ENCODE measurements at regions not wholly inside any gene's neighbourhood (a gene's known extent, or its start where the extent isn't known, plus 50 kb on each side); places are given as distances from the start of the nearest gene placed in this dataset.
A peak's percentile ranks its signal among the peaks of the same experiment; 100 is the strongest.
"Not testable (repeated sequence)": the region's sequence is repeated elsewhere in the genome, so short reads cannot be mapped to it uniquely, and the experiment has no call there.

DNA sequence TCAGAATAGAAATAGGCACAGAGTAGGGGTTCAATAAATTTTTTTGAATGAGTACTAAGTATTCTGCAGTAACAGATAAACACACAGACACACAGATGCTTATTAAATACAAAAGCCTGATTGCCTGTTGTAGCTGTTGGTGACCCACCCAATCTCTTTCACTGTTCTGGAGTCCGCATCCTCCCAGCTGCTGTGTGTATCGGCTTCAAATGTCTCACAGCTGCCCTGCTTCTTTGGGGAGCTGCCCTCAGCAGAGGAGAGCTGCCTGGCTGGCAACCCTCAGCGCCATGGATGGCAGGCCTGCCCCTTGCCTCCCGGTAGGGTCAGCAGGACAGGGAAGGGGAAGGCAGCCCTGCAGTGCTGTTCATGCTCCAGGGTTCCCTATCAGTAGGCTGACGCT is 50.5 kb upstream of the PRNP start:
- Histone ChIP-seq H3K4me1 (peaks cover 0 to 50% (median 18%) of the 10 kb centered on the region in 10 experiments; a peak in 14 of 20 replicates), H3K27ac (no peak overlapping the region), H3K27me3 (no peaks in the 10 kb centered on the region), H3K9ac (no peak overlapping the region), H4K20me1 (no peaks in the 10 kb centered on the region), H3K36me3 (no peaks in the 10 kb centered on the region), H3K9me3 (replicated peaks in 1 of 11) (peaks cover 10 to 24% (median 17%) of the 10 kb centered on the region in 11 experiments; a peak in 21 of 22 replicates), H3K4me3 (no peak overlapping the region), H3K4me2 (peak overlapping the region in 3 of 11 experiments; percentile 85 to 90 (median 86); a peak in 6 of 22 replicates)
- TF ChIP-seq Cebpa-rat (IDR thresholded peaks at IDR 0.05): no peak

DNA sequence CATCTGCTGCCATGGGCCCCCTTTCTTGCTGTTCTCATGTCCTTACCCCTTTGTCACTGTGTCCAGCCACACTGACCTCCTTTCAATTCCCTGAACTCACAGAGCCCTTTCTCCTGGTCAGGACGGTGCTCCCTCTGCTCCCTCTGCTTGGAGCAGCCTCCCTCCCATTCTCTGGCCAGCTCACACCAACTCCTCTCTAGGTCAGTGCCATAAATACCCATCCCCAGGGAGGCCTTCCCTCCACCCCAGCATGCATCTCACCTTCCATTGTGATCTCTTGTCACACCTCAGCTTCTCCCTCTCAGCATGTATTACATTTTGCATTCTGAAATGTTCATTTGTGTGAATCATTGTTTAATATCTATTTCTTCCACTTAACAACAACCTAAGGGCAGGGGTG is 50.9 kb upstream of the PRNP start:
- H3K27ac ChIP-seq: peak overlapping the region in 3 of 11 experiments; percentile 62 to 75 (median 71); a peak in 5 of 22 replicates
- peak overlapping the region in 4 of 11 experiments; percentile 80 to 90 (median 86); a peak in 8 of 22 replicates for H3K4me2 ChIP-seq
- no peaks in the 10 kb centered on the region for H3K36me3 ChIP-seq

DNA sequence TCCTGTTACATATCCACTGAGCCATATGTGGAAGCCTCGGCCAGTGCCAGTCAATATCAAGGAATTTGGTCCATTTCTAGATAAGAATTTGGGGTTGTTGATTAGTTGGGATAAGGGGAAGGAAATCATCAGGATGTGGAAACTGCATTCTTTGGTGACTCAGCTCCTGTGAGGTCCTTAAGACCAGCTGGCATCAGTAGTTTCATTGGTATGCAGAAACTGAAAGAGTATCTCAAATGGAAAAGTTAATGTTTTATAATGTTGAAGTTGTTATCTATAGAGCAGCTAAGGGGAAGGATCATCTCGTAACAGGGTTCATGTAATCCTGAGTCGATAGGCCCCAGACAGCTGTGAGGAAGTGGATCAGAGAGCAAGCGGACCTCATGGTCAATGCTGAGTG is 52.5 kb upstream of the PRNP start:
- no peak overlapping the region for H3K4me3 ChIP-seq
- H3K4me2 ChIP-seq: peak overlapping the region in 8 of 11 experiments; percentile 10 to 90 (median 78); a peak in 15 of 22 replicates
- peaks cover 10 to 31% (median 17%) of the 10 kb centered on the region in 11 experiments; a peak in 21 of 22 replicates for H3K9me3 ChIP-seq (replicated peaks in 1 of 11)
- H3K27ac ChIP-seq: peak overlapping the region in 9 of 11 experiments; percentile 52 to 75 (median 67); a peak in 17 of 22 replicates
- H3K9ac ChIP-seq: peak overlapping the region in 4 of 11 experiments; percentile 10 to 57 (median 44); a peak in 6 of 22 replicates
- TF ChIP-seq Cebpa-rat (IDR thresholded peaks at IDR 0.05): no peak; a peak in 1 of 22 replicates
- no peaks in the 10 kb centered on the region for H4K20me1 ChIP-seq
- peaks cover 0 to 50% (median 18%) of the 10 kb centered on the region in 10 experiments; a peak in 14 of 20 replicates for H3K4me1 ChIP-seq
- no peaks in the 10 kb centered on the region for H3K36me3 ChIP-seq
- no peaks in the 10 kb centered on the region for H3K27me3 ChIP-seq

More for the DNA sequence above, 50.9 kb upstream of the PRNP start:
- no peak overlapping the region for H3K9ac ChIP-seq
- peaks cover 0 to 50% (median 18%) of the 10 kb centered on the region in 10 experiments; a peak in 14 of 20 replicates for H3K4me1 ChIP-seq
- H3K4me3 ChIP-seq: no peak overlapping the region
- no peak for TF ChIP-seq Cebpa-rat (IDR thresholded peaks at IDR 0.05)
- peaks cover 10 to 24% (median 17%) of the 10 kb centered on the region in 11 experiments; a peak in 21 of 22 replicates for H3K9me3 ChIP-seq (replicated peaks in 1 of 11)
- no peaks in the 10 kb centered on the region for H4K20me1 ChIP-seq
- H3K27me3 ChIP-seq: no peaks in the 10 kb centered on the region

DNA sequence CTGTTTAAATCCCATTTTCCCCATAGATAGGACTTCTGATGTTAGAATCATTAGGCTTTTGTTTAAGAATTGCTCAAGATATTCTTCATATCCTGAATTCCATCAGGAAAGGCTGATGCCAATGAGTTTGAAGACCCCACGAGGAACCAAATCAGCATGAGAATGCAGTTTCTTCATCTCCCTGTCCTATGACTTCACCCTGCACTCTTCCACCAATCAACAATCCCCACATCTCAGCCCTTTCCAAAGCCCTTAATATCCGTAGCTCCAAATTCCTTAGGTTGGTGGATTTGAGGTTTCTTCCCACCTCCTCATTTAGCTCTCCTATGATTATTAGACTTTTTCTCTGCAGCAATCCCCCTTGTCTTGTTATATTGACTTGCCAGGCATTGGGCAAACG is 52.9 kb upstream of the PRNP start:
- H3K27me3 ChIP-seq: no peaks in the 10 kb centered on the region
- peak overlapping the region in 8 of 11 experiments; percentile 10 to 90 (median 78); a peak in 14 of 22 replicates for H3K4me2 ChIP-seq
- H3K4me3 ChIP-seq: no peak overlapping the region
- peak overlapping the region in 9 of 11 experiments; percentile 48 to 75 (median 62); a peak in 16 of 22 replicates for H3K27ac ChIP-seq
- H3K9me3 ChIP-seq (replicated peaks in 1 of 11): peaks cover 10 to 31% (median 17%) of the 10 kb centered on the region in 11 experiments; a peak in 21 of 22 replicates
- H4K20me1 ChIP-seq: no peaks in the 10 kb centered on the region
- peaks cover 0 to 50% (median 18%) of the 10 kb centered on the region in 10 experiments; a peak in 14 of 20 replicates for H3K4me1 ChIP-seq
- H3K36me3 ChIP-seq: no peaks in the 10 kb centered on the region
- peak overlapping the region in 1 of 11 experiments; percentile 57; a peak in 4 of 22 replicates for H3K9ac ChIP-seq
- no peak for TF ChIP-seq Cebpa-rat (IDR thresholded peaks at IDR 0.05)

DNA sequence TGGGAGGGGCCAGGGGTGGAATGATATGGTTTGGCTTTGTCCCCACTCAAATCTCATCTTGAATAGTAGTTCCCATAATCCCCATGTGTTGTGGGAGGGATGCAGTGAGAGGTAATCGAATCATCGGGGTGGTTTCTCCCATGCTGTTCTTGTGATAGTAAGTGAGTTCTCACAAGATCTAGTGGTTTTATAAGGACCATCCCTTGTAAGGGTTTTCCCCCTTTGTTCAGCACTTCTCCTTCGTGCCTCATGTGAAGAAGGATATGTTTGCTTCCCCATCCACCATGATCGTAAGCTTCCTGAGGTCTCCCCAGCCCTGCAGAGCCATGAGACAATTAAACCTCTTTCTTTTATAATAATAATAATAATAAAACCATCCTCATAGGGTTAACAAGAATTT is 53.4 kb upstream of the PRNP start:
- no peak overlapping the region for H3K4me3 ChIP-seq

DNA sequence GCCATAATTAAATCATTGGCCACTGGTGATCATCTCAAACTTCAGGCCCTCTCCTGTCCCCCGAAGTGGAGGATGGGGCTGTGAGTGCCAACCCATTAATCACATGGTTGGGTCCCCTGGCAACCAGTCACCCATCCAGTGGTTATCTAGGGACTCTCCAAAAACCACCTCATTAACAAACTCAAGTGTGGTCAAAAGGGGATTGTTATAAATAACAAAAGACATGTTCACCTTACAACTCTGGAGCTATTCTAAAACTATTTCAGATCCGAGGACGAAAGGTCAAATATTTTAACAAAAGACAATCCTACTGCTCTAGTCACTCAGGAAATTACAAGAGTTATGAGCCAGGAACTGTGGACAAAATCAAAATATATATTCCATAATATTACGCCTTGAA is 60.0 kb upstream of the PRNP start:
- H3K27me3 ChIP-seq: no peaks in the 10 kb centered on the region
- H3K9ac ChIP-seq: no peak overlapping the region
- H3K36me3 ChIP-seq: no peaks in the 10 kb centered on the region
- H3K27ac ChIP-seq: no peak overlapping the region
- H3K4me1 ChIP-seq: no peaks in the 10 kb centered on the region
- peaks cover 0 to 36% (median 14%) of the 10 kb centered on the region in 11 experiments; a peak in 20 of 22 replicates for H3K9me3 ChIP-seq (replicated peaks in 1 of 11)
- TF ChIP-seq Cebpa-rat (IDR thresholded peaks at IDR 0.05): no peak
- no peak overlapping the region for H3K4me2 ChIP-seq
- H4K20me1 ChIP-seq: no peaks in the 10 kb centered on the region
- no peak overlapping the region for H3K4me3 ChIP-seq

More for the DNA sequence above, 53.4 kb upstream of the PRNP start:
- TF ChIP-seq Cebpa-rat (IDR thresholded peaks at IDR 0.05): no peak
- H4K20me1 ChIP-seq: no peaks in the 10 kb centered on the region
- peaks cover 10 to 31% (median 17%) of the 10 kb centered on the region in 11 experiments; a peak in 21 of 22 replicates for H3K9me3 ChIP-seq (replicated peaks in 1 of 11)
- H3K9ac ChIP-seq: no peak overlapping the region
- H3K27ac ChIP-seq: peak overlapping the region in 9 of 11 experiments; percentile 48 to 75 (median 62); a peak in 16 of 22 replicates
- H3K36me3 ChIP-seq: no peaks in the 10 kb centered on the region
- H3K4me2 ChIP-seq: peak overlapping the region in 4 of 11 experiments; percentile 80 to 90 (median 86); a peak in 4 of 22 replicates
- H3K27me3 ChIP-seq: no peaks in the 10 kb centered on the region
- H3K4me1 ChIP-seq: peaks cover 0 to 50% (median 18%) of the 10 kb centered on the region in 10 experiments; a peak in 14 of 20 replicates

DNA sequence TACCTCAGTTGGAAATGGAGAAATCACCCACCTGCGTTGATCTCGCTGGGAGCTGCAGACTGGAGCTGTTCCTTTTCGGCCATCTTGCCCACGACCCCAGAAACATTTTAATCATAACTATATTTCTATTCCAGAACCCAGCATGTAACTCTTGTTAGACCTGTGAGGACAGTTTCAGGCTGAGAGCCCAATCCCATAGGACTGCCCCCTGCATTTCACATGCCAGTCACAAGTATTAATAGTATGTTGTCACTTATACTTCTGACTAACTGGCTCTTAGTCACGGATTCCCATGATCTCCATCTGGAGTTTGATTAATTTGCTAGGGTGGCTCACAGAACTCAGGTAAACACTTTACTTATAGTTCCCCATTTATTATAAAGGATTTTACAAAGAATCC is 60.6 kb upstream of the PRNP start:
- H3K4me2 ChIP-seq: no peak overlapping the region
- H3K27ac ChIP-seq: no peak overlapping the region
- TF ChIP-seq Cebpa-rat (IDR thresholded peaks at IDR 0.05): no peak
- H3K4me1 ChIP-seq: no peaks in the 10 kb centered on the region
- H3K9me3 ChIP-seq (replicated peaks in 1 of 11): peaks cover 0 to 30% (median 14%) of the 10 kb centered on the region in 11 experiments; a peak in 20 of 22 replicates
- no peaks in the 10 kb centered on the region for H3K27me3 ChIP-seq
- no peaks in the 10 kb centered on the region for H4K20me1 ChIP-seq
- H3K9ac ChIP-seq: no peak overlapping the region
- no peak overlapping the region for H3K4me3 ChIP-seq
- H3K36me3 ChIP-seq: no peaks in the 10 kb centered on the region

DNA sequence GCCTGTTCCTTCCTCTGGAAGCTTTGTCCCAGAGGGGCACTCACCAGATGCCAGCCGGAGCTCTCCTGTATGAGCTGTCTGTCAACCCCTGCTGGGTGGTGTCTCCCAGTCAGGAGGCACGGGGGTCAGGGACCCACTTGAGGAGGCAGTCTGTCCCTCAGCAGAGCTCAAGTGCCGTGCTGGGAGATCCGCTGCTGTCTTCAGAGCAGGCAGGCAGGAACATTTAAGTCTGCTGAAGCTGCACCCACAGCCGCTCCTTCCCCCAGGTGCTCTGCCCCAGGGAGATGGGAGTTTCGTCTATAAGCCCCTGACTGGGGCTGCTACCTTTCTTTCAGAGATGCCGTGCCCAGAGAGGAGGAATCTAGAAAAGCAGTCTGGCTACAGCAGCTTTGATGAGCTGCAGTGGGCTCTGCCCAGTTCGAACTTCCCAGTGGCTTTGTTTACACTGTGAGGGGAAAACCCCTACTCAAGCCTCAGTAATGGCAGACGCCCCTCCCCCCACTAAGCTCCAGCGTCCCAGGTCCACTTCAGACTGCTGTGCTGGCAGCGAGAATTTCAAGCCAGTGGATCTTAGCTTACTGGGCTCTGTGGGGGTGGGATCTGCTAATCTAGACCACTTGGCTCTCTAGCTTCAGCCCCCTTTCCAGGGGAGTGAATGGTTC is 61.5 kb upstream of the PRNP start:
- H3K4me2 ChIP-seq, H3K27ac ChIP-seq, H3K4me3 ChIP-seq, H3K9ac ChIP-seq, H3K4me1 ChIP-seq, H3K36me3 ChIP-seq, H3K27me3 ChIP-seq, H4K20me1 ChIP-seq: not testable (repeated sequence)
- H3K9me3 ChIP-seq (replicated peaks in 1 of 11): peaks cover 0 to 29% (median 14%) of the 10 kb centered on the region in 11 experiments; a peak in 20 of 22 replicates

DNA sequence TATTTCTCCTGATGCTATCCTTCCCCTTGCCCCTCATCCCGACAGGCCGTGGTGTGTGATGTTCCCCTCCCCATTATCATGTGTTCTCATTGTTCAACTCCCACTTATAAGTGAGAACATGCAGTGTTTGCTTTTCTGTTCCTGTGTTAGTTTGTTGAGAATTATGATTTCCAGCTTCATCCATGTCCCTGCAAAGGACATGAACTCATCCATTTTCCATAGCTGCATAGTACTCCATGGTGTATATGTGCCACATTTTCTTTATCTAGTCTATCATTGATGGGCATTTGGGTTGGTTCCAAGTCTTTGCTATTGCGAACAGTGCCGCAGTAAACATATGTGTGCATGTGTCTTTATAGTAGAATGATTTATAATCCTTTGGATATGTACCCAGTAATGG is 67.1 kb upstream of the PRNP start:
- Histone ChIP-seq H3K9me3 (replicated peaks in 1 of 11) (peaks cover 8 to 54% (median 17%) of the 10 kb centered on the region in 11 experiments; a peak in 19 of 22 replicates), H3K4me1 (peaks cover 9 to 18% (median 14%) of the 10 kb centered on the region in 10 experiments), H3K4me2 (peak overlapping the region in 6 of 11 experiments; percentile 20 to 58 (median 44); a peak in 6 of 22 replicates)
- H3K4me3 ChIP-seq, H3K9ac ChIP-seq, H3K27me3 ChIP-seq, H3K27ac ChIP-seq, H3K36me3 ChIP-seq, H4K20me1 ChIP-seq: not testable (repeated sequence)

All from BLaER1 treated with 17β-estradiol and CSF1 and Interleukin-3, amounts not matched to agents 10 nM and 100 nM (cell line).